NCI-H2196 treated with DMSO at 0.1 percent for 48 hours (cell line): ENCODE measurements at regions not wholly inside any gene's neighbourhood (a gene's known extent, or its start where the extent isn't known, plus 50 kb on each side); places are given as distances from the start of the nearest gene placed in this dataset.

Experiments
- DNase-seq: peaks from one replicate; lab custom pipeline; 2025; ENCODE audit not compliant: unreplicated experiment; lab: John Stamatoyannopoulos, UW

DNA sequence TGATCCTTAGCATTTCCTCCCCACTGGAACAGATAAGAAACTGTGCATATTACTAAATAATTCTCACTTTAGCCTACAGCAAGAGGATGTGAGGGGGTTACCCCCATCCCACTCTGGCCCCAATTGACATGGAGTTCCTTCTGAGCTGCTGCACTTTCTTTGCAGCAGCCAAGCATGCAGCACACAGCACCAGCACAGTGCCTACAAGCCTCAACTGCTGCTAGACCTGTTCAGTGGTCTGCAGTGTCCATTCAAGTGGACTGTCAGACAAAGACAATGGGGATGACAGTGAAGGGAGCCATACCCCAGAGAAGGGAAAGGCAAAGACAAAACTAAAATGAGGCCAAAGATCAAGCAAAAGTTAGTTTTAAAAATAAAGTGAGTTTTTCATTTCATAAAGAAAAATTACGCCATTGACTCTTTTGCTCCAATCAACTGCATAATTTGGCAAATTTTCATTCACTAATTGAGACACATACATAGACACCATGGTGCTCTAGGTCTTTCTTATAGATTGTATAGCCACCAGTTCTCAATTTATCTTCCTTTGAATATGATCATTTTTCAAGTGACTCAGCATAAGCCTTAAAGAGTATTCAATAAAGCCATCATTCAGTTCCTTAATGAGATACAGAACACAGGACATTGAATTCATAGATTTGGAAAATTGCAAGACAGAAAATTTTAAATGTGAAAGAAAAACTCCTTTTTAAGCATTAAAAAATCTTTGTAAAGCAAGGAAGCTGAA lies 410.6 kb downstream of the HNRNPD start:
- DNase-seq, result no peak

- no peak for DNase-seq
Observed at GRCh38 chr4:81960961-81961360, 412.8 kb downstream of the HNRNPD start.

GRCh38 chr4:81954271-81954670 lies 419.5 kb downstream of the HNRNPD start:
- no peak for DNase-seq

DNA sequence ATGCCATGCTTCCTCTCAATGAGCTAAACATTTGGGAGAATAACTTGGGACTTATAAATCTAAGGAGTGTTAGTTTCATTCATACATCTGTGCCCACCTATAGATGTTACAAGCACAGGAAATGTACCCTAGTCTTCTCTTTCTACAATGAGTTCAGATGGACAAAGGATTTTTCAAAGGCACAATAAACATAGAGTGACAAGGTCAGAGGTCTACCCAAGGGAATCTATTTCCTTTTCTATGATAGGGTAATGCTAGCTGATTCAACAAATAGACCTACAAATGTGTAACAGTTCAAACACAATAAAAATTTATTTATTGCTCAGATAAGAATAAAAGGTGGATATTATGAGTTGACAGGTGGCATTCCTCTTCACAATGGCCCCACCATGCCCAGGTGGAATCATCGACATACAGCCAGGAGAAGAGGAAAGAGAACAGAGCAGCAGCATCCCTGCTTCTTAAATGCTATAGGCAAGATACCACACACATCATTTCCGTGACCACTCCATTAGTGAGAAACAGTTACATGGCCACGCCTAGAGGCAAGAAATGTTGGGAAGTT lies 421.8 kb downstream of the HNRNPD start:
- DNase-seq, result no peak

GRCh38 chr4:81946996-81947395 lies 426.8 kb downstream of the HNRNPD start:
- DNase-seq, result no peak

DNA sequence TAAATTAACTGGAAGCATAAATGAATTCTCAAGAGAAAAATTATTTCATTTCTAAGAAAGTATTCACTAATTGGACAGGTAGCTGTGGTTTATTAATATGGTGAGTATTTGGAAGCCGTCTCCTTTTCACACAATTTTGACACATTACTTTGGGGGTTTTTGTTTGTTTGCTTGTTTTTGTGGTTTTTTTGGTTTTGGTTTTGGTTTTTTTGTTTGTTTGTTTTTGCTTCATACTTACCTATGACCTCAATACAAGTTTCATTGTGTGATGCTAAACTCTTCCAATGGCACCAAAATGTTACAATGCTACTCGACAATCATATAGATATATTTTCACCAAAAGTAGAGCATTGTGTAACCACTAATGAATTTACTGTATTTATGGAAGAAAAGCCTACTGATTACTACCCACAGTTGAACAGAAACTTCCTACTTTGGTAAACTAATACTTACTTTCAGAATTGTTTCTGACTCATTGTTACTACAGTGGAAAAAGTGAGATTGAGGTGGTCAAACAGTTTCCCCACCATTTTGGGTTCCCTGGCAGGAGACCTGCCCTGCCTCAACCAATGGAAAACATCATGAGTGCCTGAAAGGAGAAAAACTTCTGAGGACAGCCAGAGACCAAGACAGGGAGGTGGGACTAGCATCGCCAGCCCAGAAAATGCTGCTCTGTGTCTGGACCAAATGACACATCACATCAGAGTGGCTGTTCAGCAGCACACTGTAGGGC lies 443.1 kb downstream of the HNRNPD start:
- no peak for DNase-seq

DNA sequence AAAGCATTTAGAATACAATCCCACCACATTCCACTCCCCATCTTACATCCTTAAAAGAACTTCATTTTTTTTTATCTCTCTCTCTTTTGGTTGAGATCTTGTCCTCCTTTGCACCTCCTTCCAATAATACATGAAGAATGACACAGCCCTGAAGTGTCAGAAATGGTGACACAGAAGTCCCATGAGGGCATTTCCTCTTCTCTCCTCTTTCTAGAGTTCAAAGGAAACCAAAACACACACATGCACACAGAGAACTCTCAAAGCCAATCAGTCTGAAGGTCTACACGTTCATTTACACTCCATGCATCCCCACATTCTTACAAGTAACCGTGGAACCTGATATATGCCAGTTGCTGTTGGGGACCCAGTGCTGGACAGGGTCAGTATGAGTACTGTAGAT lies 450.7 kb downstream of the HNRNPD start:
- DNase-seq, result no peak

DNA sequence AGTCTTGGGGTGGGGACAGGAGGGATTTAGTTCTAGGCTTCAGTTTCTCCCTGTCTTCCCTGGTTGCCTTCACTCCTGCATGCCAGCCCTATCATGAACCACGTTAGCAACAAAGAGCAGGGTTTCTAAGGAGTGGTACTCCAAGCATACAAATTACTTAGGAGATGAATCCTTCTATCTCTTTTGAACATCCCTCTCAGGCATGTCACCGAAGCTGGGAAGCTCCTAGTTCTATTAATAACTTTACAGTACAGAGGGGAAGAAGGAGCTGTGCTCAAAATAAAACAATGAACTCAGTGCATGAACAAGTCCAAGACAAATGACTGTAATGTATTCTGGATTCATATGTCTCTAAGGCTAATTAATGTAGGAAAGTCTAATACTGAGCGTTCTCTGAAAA lies 450.6 kb upstream of the RASGEF1B start:
- no peak for DNase-seq

DNA sequence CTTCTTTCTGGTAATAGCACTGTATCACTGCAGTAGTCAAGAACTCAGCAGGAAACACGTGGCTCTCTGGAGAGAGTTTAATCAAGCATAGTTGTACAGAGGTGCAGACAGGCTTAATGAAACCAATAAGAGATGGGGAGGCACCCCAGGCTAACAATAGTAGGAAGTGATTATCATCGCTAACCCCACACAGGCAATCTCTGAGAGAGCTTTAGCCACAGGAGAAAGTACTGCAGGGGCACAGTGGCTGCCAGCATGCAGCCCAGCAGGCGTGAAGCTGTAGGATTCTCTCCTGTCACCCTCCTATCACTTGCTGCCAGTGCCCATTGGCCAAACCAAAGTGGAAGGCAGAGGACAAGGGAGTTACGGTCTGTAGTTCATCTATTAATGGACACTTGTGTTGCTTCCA lies 450.0 kb upstream of the RASGEF1B start:
- no peak for DNase-seq

DNA sequence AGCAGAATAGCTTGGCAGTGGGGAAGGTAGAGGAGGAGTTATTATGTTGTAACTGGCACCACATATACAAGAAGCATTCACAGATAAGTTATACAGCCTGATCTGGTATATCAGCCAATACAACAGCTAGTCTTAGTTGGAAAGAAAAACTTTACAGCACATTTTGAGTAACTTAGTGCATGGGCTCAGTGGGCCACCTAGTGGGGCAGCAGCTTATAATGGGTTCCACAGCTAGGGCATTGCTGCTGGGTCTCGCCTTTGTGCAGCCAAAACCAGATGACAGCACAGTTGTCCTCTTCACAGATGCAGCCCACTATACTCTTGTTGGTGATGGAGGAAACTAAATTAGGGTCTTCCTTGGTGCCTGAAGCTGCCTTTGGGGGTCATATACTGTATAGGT lies 448.1 kb upstream of the RASGEF1B start:
- DNase-seq, result no peak

DNA sequence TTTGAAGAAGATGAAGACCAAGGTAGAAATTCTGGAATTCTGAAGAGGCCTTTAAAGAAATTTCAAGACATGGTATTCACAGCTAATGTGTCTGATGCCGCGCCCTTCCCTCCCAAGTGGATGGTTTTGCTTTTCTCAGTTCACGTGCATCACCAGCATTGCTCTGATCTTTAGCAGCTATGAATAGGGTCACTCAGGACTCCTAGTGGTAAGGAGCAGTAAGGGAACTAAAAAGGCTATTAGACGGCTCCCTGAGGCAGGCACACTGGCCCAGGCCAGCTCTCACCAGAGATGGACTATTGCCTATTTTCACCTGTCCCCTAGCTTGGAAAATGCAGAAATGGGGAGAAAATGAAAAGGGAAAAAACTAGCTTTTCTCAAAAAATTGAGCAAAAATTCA lies 447.5 kb upstream of the RASGEF1B start:
- DNase-seq, result no peak

DNA sequence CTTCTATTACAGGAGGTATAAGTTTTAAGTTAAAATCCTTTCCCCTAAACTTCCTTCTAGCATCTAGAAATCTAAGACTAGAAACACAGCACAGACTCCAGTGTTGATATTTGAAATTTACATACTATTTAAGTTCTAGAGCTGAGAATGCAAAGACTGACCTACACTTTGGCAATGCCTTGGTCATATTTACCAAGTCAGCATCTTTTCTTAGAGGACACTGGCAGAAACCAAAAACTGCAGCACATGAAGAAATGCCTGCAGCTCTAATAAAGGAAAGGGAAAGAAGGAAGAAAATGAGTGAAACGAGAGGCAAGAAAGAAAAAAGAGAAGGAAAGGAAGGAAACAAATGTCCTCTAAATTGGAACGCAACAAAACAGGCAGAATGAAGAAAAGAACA lies 443.7 kb upstream of the RASGEF1B start:
- DNase-seq, result no peak

GRCh38 chr4:81914623-81915022 lies 442.9 kb upstream of the RASGEF1B start:
- DNase-seq, result no peak

GRCh38 chr4:81913427-81913879 lies 441.7 kb upstream of the RASGEF1B start:
- no peak for DNase-seq

GRCh38 chr4:81912376-81913030 lies 440.8 kb upstream of the RASGEF1B start:
- DNase-seq, result no peak

GRCh38 chr4:81906905-81907304 lies 435.2 kb upstream of the RASGEF1B start:
- DNase-seq, result no peak

- DNase-seq, result no peak
Observed at GRCh38 chr4:81905971-81906370, 434.3 kb upstream of the RASGEF1B start.

DNA sequence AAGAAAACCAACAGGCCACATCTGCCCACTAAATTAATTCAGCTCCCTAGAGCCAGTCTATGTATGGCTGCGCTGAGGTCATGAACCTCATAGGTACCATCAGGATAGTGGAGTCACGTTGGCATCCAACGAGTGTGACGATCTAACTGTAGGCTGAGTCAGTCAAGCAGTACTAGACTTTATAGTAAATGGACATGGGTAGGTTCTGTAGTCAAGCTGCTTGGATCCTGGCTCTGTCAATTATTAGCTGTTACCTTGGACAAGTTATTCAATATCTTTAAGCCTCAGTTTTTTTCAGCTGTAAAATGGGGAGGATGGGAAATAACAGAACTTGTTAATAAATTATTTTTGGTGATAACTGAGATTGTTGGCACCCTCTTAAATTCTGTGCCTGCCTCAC lies 432.4 kb upstream of the RASGEF1B start:
- no peak for DNase-seq

GRCh38 chr4:81903212-81903611 lies 431.5 kb upstream of the RASGEF1B start:
- no peak for DNase-seq

DNA sequence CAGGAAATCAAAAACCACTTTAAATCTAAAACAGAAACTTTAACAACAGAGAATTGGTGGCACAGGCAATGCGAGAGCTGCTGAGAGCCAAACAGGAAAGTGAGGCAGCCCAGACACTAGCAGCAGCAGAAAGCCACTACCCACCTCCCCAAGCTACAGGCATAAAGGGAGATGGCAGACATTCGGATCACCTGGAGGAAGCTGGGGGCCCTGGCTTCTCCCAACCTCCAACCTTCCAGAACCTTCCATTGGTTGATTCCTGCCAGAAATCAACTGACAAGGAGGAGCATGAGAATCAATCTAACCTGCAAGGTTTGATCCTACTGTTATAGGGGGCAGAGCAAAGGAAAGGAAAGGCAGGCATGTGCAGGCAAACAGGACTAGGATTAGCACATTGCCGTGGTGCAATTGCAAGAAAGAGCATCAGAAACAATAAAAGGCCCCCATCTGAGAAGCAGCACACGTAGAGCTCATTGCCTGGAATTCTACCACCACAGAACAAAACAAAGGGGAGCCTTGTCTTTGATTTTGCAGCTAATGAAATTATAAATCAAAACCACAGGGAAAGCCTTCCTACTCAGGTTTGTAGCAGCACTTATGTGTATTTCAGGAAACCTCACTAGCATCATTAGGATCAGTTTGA lies 427.3 kb upstream of the RASGEF1B start:
- no peak for DNase-seq

GRCh38 chr4:81896936-81897335 lies 425.2 kb upstream of the RASGEF1B start:
- no peak for DNase-seq
